Activated naive CD4-positive, alpha-beta T cell treated with anti-CD3 and anti-CD28 coated beads, Interleukin-2, amount 50 U/mL, for 72 hours (primary cell): ENCODE measurements at regions not wholly inside any gene's neighbourhood (a gene's known extent, or its start where the extent isn't known, plus 50 kb on each side); places are given as distances from the start of the nearest gene placed in this dataset.
A peak's percentile ranks its signal among the peaks of the same experiment; 100 is the strongest.
"Not testable (repeated sequence)": the region's sequence is repeated elsewhere in the genome, so short reads cannot be mapped to it uniquely, and the experiment has no call there.

Experiments used
- ATAC-seq, 2 donors: fragments of 150-1000 bp; cut with Tn5 transposase; 2 replicates each; pipeline ENCODE4 v1.10.0; 2021; ENCODE audit warnings: mild to moderate bottlenecking in 2 of 2, moderate library complexity in 2 of 2
- DNase-seq, 2 donors: peaks; one replicate each; pipeline ENCODE4 v3.0.0; 2021 to 2022; ENCODE audit warnings: low spot score in 2 of 2
- H3K27ac Mint-ChIP-seq, 2 donors: one replicate each; pipeline ENCODE4 v1.8.0; 2022; ENCODE audit warnings: mild to moderate bottlenecking in 2 of 2, mixed read lengths in 2 of 2
- H3K36me3 Mint-ChIP-seq, 2 donors: one replicate each; pipeline ENCODE4 v1.8.0; 2022; ENCODE audit warnings: mixed read lengths in 2 of 2
- H3K9me3 Mint-ChIP-seq, 2 donors: one replicate each; pipeline ENCODE4 v1.8.0; 2022; ENCODE audit warnings: mixed read lengths in 2 of 2

DNA sequence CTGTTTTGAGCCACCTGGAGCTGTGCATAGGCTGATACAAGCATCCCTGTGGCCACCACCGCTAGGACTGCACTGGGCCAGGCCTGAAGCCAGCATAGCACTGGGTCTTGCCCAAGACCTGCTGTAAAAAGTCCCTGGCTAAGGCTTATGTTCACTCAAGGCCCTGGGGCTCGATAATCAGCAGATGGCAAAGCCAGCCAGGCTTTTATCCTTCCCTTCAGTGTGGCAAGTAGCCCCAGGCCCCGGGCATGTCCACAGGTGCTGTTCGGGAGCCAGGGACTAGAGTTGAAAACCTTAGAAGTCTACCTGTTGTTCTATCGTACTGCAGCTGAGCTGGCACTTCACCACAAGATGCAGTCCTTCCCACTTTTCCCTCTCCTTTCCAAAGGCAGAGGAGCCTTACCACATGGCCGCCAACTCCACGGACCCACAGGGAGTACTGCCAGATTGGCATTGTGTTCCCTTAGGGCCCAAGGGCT lies 226.4 kb upstream of the ZNF217 start:
- Mint-ChIP-seq H3K9me3 (peaks cover 0 to 10% of the 10 kb centered on the region in 2 donors), H3K27ac (no peak overlapping the region), H3K36me3 (peaks cover 0 to 10% of the 10 kb centered on the region in 2 donors)
- DNase-seq: no peak
- no peak for ATAC-seq

DNA sequence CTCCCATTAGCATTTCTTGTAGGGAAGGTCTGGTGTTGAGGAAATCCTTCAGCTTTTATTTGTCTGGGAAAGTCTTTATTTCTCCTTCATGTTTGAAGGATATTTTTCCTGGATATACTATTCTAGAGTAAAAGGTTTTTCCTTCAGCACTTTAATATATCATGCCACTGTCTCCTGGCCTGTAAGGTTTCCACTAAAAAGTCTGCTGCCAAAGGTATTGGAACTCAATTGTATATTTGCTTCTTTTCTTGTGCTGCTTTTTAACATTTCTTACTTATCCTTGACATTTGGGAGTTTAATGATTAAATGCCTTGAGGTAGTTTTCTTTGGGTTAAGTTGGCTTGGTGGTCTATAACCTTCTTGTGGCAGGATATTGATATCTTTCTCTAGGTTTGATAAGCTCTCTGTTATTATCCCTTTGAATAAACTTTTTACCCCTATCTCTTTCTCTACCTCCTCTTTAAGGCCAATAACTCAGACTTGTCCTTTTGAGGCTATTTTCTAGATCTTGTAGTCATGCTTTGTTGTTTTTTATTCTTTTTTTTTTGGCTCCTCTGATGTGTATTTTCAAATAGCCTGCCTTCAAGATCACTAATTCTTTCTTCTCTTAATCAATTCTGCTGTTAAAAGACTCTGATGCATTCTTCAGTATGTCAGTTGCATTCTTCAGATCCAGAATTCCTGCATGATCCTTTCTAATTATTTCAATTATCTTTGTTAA lies 225.0 kb upstream of the ZNF217 start:
- Mint-ChIP-seq H3K9me3 (peaks cover 0 to 10% of the 10 kb centered on the region in 2 donors), H3K27ac (peak overlapping the region; percentile 17 to 51), H3K36me3 (peaks cover 0 to 10% of the 10 kb centered on the region in 2 donors)
- DNase-seq: no peak
- no peak for ATAC-seq

DNA sequence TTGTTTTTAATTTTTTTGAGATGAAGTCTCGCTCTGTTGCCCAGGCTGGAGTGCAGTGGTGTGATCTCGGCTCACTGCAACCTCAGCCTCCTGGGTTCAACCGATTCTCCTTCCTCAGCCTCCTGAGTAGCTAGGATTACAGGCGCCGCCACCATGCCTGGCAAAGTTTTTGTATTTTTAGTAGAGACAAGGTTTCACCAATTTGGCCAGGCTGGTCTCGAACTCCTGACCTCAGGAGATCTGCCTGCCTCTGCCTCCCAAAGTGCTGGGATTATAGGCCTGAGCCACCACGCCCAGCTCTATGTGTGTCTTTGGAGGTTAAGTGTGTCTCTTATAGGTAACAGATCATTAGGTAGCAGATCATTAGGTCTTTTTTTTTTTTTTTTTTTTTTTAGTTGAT lies 223.9 kb upstream of the ZNF217 start:
- DNase-seq, ATAC-seq, H3K27ac Mint-ChIP-seq, H3K36me3 Mint-ChIP-seq: not testable (repeated sequence)
- peaks cover 0 to 10% of the 10 kb centered on the region in 2 donors for H3K9me3 Mint-ChIP-seq

DNA sequence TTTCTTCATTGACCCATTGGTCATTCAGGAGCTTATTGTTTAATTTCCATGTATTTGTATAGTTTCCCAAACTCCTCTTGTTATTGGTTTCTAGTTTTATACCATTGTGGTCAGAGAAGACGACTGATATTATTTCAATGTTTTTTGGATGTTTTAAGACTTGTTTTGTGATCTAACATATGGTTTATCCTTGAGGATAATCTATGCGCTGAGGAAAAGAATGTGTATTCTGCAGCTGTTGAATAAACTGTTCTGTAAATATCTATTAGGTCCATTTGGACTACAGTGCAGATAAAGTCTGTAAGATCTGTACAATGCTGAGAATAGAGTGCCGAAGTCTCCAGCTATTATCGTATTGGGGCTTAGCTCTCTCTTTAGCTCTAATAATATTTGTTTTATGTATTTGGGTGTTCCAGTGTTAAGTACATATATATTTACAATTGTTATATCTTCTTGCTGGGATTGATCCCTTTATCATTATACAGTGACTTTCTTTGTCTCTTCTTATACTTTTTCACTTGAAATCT lies 223.3 kb upstream of the ZNF217 start:
- ATAC-seq: no peak
- Mint-ChIP-seq H3K9me3 (peaks cover 0 to 10% of the 10 kb centered on the region in 2 donors), H3K36me3 (peaks cover 0 to 10% of the 10 kb centered on the region in 2 donors)

DNA sequence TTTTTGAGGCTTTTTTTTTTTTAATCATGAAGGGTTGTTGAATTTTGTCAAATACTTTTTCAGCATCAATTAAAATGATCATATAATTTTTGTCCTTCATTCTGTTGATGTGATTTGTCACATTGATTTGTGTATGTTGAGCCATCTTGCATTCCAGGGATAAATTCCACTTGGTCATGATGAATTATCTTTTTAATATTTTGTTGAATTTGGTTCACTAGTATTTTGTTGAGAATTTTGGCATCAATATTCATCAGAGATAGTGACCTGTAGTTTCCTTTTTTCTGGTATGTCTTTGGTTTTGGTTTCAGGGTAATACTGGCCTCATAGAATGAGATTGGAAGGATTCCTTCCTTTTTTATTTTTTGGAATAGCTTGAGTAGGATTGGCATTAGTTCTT lies 221.9 kb upstream of the ZNF217 start:
- DNase-seq: no peak
- H3K9me3 Mint-ChIP-seq: peaks cover 0 to 10% of the 10 kb centered on the region in 2 donors
- peaks cover 0 to 10% of the 10 kb centered on the region in 2 donors for H3K36me3 Mint-ChIP-seq
- no peak for ATAC-seq
- no peak overlapping the region for H3K27ac Mint-ChIP-seq

More for the DNA sequence above, 223.3 kb upstream of the ZNF217 start:
- H3K27ac Mint-ChIP-seq: no peak overlapping the region
- DNase-seq: no peak

DNA sequence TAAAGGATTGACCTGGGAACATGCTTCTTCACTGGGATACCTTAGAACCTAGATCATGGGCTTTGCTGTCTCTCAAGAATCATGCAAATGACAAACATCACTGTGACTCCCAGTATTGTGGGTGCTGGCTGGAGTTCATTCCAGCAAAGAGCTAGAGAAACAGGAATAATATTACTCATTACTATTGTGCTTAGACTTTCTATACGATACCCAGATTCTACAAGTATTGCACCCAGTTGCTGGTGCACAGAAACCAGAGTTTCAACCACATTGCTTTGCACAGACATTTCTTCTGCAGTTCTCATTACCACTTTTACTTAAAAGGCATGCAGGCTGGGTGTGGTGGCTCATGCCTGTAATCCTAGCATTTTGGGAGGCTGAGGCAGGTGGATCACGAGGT lies 220.4 kb upstream of the ZNF217 start:
- no peak for DNase-seq
- peak in 1 of 2 donors; percentile 23 for ATAC-seq
- Mint-ChIP-seq H3K27ac (peak overlapping the region in 1 of 2 donors; percentile 35), H3K9me3 (peaks cover 0 to 4% of the 10 kb centered on the region in 2 donors), H3K36me3 (peaks cover 0 to 3% of the 10 kb centered on the region in 2 donors)

DNA sequence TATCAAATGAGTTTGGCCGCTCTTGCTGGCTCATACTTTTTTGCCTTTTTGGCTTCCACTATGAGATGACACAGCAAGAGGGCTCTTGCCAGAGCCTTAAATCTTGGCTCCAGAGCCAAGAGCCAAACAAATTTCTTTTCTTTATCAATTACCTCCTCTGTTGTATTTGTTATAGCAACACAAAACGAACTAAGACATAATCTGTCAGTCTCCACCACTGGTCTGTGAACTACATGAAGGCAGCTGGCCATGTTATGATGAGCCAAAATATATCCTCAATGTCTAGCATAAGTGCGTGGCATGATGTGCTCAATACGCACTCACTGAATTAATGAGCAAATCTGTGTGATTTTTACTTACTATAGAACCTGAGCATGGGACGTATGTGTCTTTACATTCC lies 220.0 kb upstream of the ZNF217 start:
- Mint-ChIP-seq H3K27ac (peak overlapping the region in 1 of 2 donors; percentile 35), H3K36me3 (no peaks in the 10 kb centered on the region), H3K9me3 (no peaks in the 10 kb centered on the region)
- DNase-seq: no peak
- no peak for ATAC-seq

DNA sequence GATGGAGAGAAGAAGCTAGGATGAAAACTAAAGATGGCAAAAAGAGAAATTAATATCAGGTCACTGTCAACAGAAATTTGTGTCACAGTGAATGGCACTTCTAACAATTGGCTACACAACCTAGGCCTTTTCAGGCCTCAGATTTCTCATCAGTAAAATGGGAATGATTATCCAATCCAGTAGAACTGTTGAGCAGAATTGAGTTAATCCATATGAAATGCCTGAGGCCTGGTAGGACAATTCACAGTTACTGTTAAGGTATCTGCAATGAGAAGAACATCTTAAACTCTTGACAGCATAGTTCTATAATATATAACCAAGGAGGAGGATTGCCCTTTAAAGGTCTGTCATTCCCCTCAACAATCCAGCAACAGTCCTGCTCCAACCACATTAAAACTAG lies 217.9 kb upstream of the ZNF217 start:
- no peak for DNase-seq
- no peaks in the 10 kb centered on the region for H3K9me3 Mint-ChIP-seq
- no peak for ATAC-seq
- no peak overlapping the region for H3K27ac Mint-ChIP-seq
- H3K36me3 Mint-ChIP-seq: no peaks in the 10 kb centered on the region

DNA sequence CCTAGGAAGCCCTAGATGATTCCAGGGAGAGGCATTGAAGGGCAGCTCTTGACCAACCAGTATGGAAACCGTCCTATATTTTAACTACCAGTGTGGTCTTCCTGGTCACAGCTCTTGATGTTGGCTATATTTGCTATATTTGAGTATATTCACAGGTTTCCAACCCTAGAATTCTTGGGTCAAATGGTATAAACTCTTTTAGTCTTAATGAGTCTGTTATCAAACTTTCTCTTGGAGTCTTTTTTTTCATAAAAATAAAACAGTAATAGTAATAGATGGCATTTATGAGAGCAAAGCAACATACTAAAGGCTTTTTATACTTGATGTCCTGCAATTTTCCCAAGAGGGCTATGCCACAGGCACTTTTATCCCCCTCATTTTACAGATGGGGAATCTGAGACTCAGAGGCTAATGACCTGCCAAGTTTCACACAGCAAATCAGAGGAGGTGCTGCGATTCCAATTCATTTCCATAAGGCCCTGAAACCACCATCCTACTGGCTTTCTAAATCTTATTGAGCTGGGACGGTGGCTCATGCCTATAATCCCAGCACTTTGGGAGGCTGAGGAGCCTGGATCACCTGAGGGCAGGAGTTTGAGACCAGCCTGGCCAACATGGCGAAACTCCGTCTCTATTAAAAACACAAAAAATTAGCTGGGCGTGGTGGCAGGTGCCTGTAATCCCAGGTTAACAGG lies 217.2 kb upstream of the ZNF217 start:
- Mint-ChIP-seq H3K27ac (no peak overlapping the region), H3K9me3 (no peaks in the 10 kb centered on the region), H3K36me3 (no peaks in the 10 kb centered on the region)
- ATAC-seq (no peak), DNase-seq (no peak)

DNA sequence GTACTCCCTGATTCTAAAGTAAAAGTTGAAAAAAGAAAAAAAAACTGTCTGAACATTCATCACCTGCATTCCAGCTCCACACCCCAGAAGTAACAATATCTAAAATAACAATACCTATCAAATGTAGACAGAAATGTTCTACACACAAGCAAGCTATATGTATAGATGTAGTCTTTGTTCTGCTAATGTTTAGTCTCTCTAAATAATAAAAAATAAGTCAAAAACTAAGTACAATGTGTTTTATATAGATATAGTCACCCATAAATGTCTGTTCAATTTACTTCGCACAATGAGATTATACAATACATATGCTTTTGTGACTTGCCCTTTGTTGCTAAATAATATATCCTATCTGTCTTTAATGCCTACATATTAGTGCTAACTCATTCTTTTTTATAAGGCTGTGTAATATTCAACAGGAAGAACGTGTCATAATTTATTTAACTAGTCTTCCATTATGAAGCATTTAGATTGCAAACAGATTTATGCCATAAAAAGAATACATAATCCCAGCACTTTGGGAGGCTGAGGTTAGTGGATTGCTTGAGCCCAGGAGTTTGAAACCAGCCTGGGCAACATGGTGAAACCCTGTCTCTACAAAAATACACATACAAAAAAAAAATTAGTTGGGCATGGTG lies 216.2 kb upstream of the ZNF217 start:
- no peak for DNase-seq
- no peaks in the 10 kb centered on the region for H3K36me3 Mint-ChIP-seq
- ATAC-seq: no peak
- H3K27ac Mint-ChIP-seq: no peak overlapping the region
- H3K9me3 Mint-ChIP-seq: no peaks in the 10 kb centered on the region

DNA sequence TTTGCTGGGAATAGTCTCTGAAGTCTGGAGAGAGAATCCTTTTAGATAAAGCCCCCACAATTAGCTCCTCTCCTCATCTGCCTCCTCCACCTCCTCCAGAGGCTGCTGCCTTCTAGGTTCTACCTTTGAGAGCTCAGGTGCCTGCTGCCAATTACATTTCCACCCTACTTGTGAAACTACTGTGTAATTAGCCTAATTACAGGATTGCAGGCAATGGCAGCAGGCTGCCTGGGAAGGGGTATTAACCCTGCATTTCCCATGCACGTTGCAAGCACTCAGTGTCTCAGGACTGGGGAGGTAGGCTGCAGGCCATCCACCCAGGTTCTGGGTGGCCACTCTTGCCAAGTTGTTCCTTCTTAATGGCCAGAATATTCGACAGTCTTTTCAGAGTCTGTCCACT lies 215.6 kb upstream of the ZNF217 start:
- DNase-seq (no peak), ATAC-seq (no peak)
- no peaks in the 10 kb centered on the region for H3K9me3 Mint-ChIP-seq
- no peaks in the 10 kb centered on the region for H3K36me3 Mint-ChIP-seq
- no peak overlapping the region for H3K27ac Mint-ChIP-seq

DNA sequence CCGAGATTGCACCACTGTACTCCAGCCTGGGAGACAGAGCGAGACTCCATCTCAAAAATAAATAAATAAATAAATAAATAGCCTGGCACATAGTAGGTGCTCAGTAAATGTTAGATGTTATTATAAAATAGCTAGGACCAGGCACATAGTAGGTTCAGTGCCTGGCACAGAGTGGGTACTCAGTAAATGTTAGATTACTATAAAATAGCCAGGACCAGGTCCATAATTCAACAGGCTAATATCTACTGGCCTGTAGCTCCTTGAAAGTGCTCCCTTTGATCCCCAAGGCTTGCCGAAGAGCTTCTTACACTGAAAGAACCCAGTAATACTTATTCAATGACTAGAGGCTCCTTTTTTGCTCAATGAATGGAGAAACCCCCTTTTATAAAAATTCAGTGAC lies 215.1 kb upstream of the ZNF217 start:
- no peaks in the 10 kb centered on the region for H3K9me3 Mint-ChIP-seq
- no peak for ATAC-seq
- no peak overlapping the region for H3K27ac Mint-ChIP-seq

DNA sequence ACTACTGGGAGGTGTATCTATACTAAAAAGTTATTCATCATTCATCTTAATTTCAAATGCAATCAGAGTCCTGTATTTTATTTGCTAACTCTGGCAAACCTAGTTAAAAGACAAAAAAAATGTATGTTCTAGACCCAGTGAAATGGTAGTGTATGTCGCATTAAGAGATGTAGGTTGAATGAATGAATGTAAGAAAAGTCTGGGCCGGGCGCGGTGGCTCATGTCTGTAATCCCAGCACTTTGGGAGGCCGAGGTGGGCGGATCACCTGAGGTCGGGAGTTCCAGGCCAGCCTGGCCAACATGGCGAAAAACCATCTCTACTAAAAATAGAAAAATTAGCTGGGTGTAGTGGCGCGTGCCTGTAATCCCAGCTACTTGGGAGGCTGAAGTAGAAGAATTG lies 214.7 kb upstream of the ZNF217 start:
- H3K9me3 Mint-ChIP-seq, DNase-seq, H3K27ac Mint-ChIP-seq, ATAC-seq, H3K36me3 Mint-ChIP-seq: not testable (repeated sequence)

More for the DNA sequence above, 215.1 kb upstream of the ZNF217 start:
- DNase-seq: no peak
- no peaks in the 10 kb centered on the region for H3K36me3 Mint-ChIP-seq

DNA sequence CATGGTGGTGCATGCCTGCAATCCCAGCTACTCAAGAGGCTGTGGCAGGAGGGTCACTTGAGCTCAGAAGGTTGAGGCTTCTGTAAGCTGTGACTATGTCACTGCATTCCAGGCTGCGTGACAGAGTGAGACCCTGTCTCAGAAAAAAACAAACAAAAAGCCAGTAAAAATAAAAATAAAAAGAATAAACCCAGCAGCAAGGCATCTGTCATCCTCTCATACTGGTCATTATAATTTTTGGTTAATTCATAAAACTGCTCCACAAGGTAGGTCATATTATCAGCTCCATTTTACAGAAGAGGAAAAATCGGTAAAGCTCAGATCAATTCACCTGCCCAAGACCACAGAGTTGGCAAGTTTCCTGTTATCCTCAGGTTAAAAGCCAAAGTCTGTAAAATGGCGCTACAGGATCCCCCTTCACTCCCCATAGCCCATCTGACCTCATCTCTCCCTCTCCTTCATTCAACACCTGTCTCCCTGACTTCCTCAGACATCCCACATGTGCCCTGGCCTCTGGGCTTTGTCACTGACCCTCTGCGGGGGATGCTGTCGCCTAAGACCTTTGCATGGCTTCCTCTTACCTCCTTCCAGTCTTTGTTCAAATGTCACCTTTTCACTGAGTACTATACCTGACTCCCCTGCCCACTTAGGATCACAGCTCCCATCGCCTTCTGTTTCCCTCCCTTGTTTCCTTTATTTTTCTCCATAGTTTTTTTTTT lies 213.2 kb upstream of the ZNF217 start:
- no peaks in the 10 kb centered on the region for H3K36me3 Mint-ChIP-seq
- ATAC-seq (no peak), DNase-seq (no peak)
- peak overlapping the region in 1 of 2 donors; percentile 13 for H3K27ac Mint-ChIP-seq
- no peaks in the 10 kb centered on the region for H3K9me3 Mint-ChIP-seq

DNA sequence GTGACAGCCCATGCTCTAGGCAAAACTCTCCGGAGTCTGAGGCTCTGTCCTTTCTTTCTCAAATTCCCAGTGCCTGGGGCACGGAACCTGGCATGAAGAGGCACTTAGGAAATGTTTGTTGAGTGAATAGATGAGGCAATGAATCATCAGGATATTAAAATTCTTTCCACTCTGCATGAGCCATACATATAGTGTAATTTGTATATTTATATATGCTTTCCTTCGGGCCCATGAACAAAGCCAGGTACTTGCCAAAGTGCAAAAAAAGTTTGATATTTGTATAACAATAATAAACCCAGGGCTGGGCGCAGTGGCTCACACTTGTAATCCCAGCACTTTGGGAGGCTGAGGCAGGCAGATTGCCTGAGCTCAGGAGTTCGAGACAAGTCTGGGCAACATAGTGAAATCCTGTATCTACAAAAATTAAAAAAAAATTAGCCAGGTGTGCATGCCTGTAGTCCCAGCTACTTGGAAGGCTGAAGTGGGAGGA lies 212.3 kb upstream of the ZNF217 start:
- H3K36me3 Mint-ChIP-seq: no peaks in the 10 kb centered on the region
- DNase-seq (no peak), ATAC-seq (no peak)
- no peak overlapping the region for H3K27ac Mint-ChIP-seq
- no peaks in the 10 kb centered on the region for H3K9me3 Mint-ChIP-seq
